ENCODE measurements at regions not wholly inside any gene's neighbourhood (a gene's known extent, or its start where the extent isn't known, plus 50 kb on each side); places are given as distances from the start of the nearest gene placed in this dataset.

DNA sequence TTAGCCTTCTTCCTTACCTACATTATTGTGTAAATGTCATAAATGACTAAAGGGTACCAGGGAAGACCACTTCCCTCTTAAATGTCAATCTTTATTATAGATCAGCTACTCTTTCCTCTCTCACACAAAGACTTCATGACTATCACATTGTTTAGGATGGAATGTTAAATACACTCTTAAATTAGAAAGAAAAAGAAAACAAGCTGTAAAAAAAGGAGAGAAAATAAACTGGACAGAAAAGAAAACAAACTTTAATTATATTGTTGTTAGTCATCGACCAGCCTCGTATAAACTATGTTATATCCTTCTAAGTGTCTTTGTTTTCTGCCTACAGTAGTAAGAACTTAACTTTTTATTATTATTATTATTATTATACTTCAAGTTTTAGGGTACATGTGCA lies 666.4 kb upstream of the NR3C2 start:
- no peak overlapping the region for H2AFZ ChIP-seq (ENCODE audit: low read length)
- no peaks in the 10 kb centered on the region for H3K4me1 ChIP-seq (ENCODE audit: insufficient read depth, low read length)
- no peak for DNase-seq (ENCODE audit: insufficient read length, low spot score, missing footprints)
- no peaks in the 10 kb centered on the region for H3K27me3 ChIP-seq (ENCODE audit: insufficient read depth, low read length)
- no peaks in the 10 kb centered on the region for H3K79me2 ChIP-seq (ENCODE audit: insufficient read depth, low read length)
- H3K27ac ChIP-seq (ENCODE audit: low read depth, low read length): no peak overlapping the region
- H3K36me3 ChIP-seq (ENCODE audit: insufficient read depth, low read length): no peaks in the 10 kb centered on the region
- TF ChIP-seq, protein P1, sequence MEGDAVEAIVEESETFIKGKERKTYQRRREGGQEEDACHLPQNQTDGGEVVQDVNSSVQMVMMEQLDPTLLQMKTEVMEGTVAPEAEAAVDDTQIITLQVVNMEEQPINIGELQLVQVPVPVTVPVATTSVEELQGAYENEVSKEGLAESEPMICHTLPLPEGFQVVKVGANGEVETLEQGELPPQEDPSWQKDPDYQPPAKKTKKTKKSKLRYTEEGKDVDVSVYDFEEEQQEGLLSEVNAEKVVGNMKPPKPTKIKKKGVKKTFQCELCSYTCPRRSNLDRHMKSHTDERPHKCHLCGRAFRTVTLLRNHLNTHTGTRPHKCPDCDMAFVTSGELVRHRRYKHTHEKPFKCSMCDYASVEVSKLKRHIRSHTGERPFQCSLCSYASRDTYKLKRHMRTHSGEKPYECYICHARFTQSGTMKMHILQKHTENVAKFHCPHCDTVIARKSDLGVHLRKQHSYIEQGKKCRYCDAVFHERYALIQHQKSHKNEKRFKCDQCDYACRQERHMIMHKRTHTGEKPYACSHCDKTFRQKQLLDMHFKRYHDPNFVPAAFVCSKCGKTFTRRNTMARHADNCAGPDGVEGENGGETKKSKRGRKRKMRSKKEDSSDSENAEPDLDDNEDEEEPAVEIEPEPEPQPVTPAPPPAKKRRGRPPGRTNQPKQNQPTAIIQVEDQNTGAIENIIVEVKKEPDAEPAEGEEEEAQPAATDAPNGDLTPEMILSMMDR (IDR thresholded peaks at IDR 0.05; ENCODE audit: extremely low read depth, low read depth, low read length): no peak
- no peaks in the 10 kb centered on the region for H4K20me1 ChIP-seq (ENCODE audit: insufficient read depth, low read length)
- no peaks in the 10 kb centered on the region for H3K9me3 ChIP-seq (ENCODE audit: low read depth, low read length)
- no peak overlapping the region for H3K4me3 ChIP-seq (ENCODE audit: insufficient read depth, low read length)
- no peak overlapping the region for H3K4me2 ChIP-seq (ENCODE audit: insufficient read depth, low read length)

DNA sequence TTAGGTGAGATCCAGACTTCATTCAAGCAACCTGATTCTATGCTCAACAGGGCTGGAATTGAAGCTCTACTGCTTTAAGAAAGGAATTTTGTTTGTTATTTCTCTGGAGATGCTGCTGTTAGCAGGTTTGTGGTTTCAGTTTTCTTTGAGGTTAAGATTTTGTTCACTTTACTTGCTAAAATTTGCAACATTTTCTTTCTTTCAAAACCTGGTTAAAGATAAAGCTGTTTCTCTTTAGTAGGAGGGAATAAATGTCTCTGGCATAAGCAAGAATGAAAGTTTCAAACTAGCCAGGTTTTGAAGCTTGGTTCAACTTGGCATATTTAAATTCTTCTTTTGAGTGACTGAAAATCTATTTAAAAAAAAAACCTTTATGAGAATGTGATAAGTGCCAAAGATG lies 660.6 kb upstream of the NR3C2 start:
- no peak overlapping the region for H2AFZ ChIP-seq (ENCODE audit: low read length)
- H3K9me3 ChIP-seq (ENCODE audit: low read depth, low read length): no peaks in the 10 kb centered on the region

DNA sequence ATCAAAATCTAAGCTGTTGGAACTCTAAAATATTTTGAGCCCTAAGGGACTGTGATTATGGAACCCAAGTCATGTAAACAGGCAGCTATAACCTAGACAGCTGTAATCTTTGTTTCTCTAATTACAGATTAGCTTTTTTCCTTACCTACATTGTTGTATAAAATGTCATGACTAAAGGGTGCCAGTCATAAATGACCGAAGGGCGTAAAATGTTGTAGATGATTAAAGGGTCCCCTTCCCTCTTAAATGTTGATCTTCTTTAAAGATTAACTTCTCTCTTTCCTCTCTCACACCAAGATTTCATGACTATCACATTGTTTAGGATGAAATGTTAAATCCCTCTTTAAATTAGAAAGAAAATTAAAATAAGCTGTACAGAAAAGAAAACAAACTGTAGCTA lies 659.4 kb upstream of the NR3C2 start:
- Histone ChIP-seq H3K79me2 (ENCODE audit: insufficient read depth, low read length) (no peaks in the 10 kb centered on the region), H3K4me1 (ENCODE audit: insufficient read depth, low read length) (no peaks in the 10 kb centered on the region), H3K4me2 (ENCODE audit: insufficient read depth, low read length) (no peak overlapping the region), H3K4me3 (ENCODE audit: insufficient read depth, low read length) (no peak overlapping the region), H3K27ac (ENCODE audit: low read depth, low read length) (no peak overlapping the region), H2AFZ (ENCODE audit: low read length) (no peak overlapping the region), H4K20me1 (ENCODE audit: insufficient read depth, low read length) (no peaks in the 10 kb centered on the region), H3K9me3 (ENCODE audit: low read depth, low read length) (no peaks in the 10 kb centered on the region), H3K36me3 (ENCODE audit: insufficient read depth, low read length) (no peaks in the 10 kb centered on the region), H3K27me3 (ENCODE audit: insufficient read depth, low read length) (no peaks in the 10 kb centered on the region)
- DNase-seq (ENCODE audit: insufficient read length, low spot score, missing footprints): no peak
- TF ChIP-seq, protein P1 (IDR thresholded peaks at IDR 0.05; ENCODE audit: extremely low read depth, low read depth, low read length): no peak

More for the DNA sequence above, 660.6 kb upstream of the NR3C2 start:
- Histone ChIP-seq H3K4me2 (ENCODE audit: insufficient read depth, low read length) (no peak overlapping the region), H3K36me3 (ENCODE audit: insufficient read depth, low read length) (no peaks in the 10 kb centered on the region), H3K79me2 (ENCODE audit: insufficient read depth, low read length) (no peaks in the 10 kb centered on the region), H3K27ac (ENCODE audit: low read depth, low read length) (no peak overlapping the region), H3K27me3 (ENCODE audit: insufficient read depth, low read length) (no peaks in the 10 kb centered on the region), H4K20me1 (ENCODE audit: insufficient read depth, low read length) (no peaks in the 10 kb centered on the region), H3K4me1 (ENCODE audit: insufficient read depth, low read length) (no peaks in the 10 kb centered on the region), H3K4me3 (ENCODE audit: insufficient read depth, low read length) (no peak overlapping the region)
- TF ChIP-seq, protein P1 (IDR thresholded peaks at IDR 0.05; ENCODE audit: extremely low read depth, low read depth, low read length): no peak
- no peak for DNase-seq (ENCODE audit: insufficient read length, low spot score, missing footprints)

GRCh38 chr4:149095811-149096210 lies 653.6 kb upstream of the NR3C2 start:
- Histone ChIP-seq H3K27me3 (ENCODE audit: insufficient read depth, low read length) (no peaks in the 10 kb centered on the region), H3K4me3 (ENCODE audit: insufficient read depth, low read length) (no peak overlapping the region), H3K79me2 (ENCODE audit: insufficient read depth, low read length) (no peaks in the 10 kb centered on the region), H3K4me2 (ENCODE audit: insufficient read depth, low read length) (no peak overlapping the region), H3K36me3 (ENCODE audit: insufficient read depth, low read length) (no peaks in the 10 kb centered on the region), H2AFZ (ENCODE audit: low read length) (no peak overlapping the region), H3K4me1 (ENCODE audit: insufficient read depth, low read length) (no peaks in the 10 kb centered on the region), H3K27ac (ENCODE audit: low read depth, low read length) (no peak overlapping the region), H4K20me1 (ENCODE audit: insufficient read depth, low read length) (no peaks in the 10 kb centered on the region), H3K9me3 (ENCODE audit: low read depth, low read length) (no peaks in the 10 kb centered on the region)
- TF ChIP-seq, protein P1 (IDR thresholded peaks at IDR 0.05; ENCODE audit: extremely low read depth, low read depth, low read length): no peak
- no peak for DNase-seq (ENCODE audit: insufficient read length, low spot score, missing footprints)
